Thyroid gland (tissue), 4 donors: ENCODE measurements at regions not wholly inside any gene's neighbourhood (a gene's known extent, or its start where the extent isn't known, plus 50 kb on each side); places are given as distances from the start of the nearest gene placed in this dataset.

Experiments
- DNase-seq, 2 donors: peaks; one replicate each; pipeline ENCODE4 v3.0.0-alpha.2; 2019
- H3K27ac ChIP-seq, 3 donors: fragments of 200-600 bp; sonication (generic); 1 replicate in 2 of 3; 2 replicates in 1 of 3; pipeline ENCODE4 v1.5.1; 2016 to 2019; ENCODE audit warnings: mild to moderate bottlenecking in 1 of 3, moderate library complexity in 1 of 3
- H3K27me3 ChIP-seq: fragments of 200-600 bp; sonication (generic); one replicate; pipeline ENCODE4 v1.5.1; 2019
- H3K36me3 ChIP-seq, 2 donors: fragments of 200-600 bp; sonication (generic); one replicate each; pipeline ENCODE4 v1.5.1; 2016 to 2019
- H3K4me1 ChIP-seq, 2 donors: fragments of 200-600 bp; sonication (generic); one replicate each; pipeline ENCODE4 v1.5.1; 2017 to 2019
- H3K4me3 ChIP-seq, 3 donors: fragments of 200-600 bp; sonication (generic); replicated peaks in 1 of 3; 1 replicate in 2 of 3; 2 replicates in 1 of 3; pipeline ENCODE4 v1.5.1; 2016; ENCODE audit warnings: mild to moderate bottlenecking in 1 of 3
- H3K9me3 ChIP-seq: fragments of 200-600 bp; sonication (generic); one replicate; pipeline ENCODE4 v1.5.1; 2017
- POLR2A ChIP-seq, 2 donors: fragments of 450-650 bp; IDR thresholded peaks; one replicate each; pipeline ENCODE4 v1.6.1; 2017; ENCODE audit warnings: antibody characterized with exemption in 2 of 2, mild to moderate bottlenecking in 2 of 2, moderate library complexity in 1 of 2
- WGBS, 2 donors: methylation state at CpG; one replicate each; pipeline ENCODE4 v1.1.5; 2017; 5-methylcytosine and 5-hydroxymethylcytosine counted together
- intact Hi-C: fragments of 100-400 bp; cut with DNase I; formaldehyde crosslinking; loops from one replicate; pipeline ENCODE4 v1.15.1; 2023
- TF ChIP-seq, protein P1 (sequence below), 6 experiments: fragments of 200-600 bp in 3 of 6; fragments of 450-650 bp in 3 of 6; sonication (generic) in 3 of 6; IDR thresholded peaks; one replicate each; pipeline ENCODE4 v1.5.1; 2016 to 2019; ENCODE audit warnings: antibody characterized with exemption in 6 of 6, mild to moderate bottlenecking in 2 of 6, inconsistent platforms in 1 of 6, moderate library complexity in 1 of 6

DNA sequence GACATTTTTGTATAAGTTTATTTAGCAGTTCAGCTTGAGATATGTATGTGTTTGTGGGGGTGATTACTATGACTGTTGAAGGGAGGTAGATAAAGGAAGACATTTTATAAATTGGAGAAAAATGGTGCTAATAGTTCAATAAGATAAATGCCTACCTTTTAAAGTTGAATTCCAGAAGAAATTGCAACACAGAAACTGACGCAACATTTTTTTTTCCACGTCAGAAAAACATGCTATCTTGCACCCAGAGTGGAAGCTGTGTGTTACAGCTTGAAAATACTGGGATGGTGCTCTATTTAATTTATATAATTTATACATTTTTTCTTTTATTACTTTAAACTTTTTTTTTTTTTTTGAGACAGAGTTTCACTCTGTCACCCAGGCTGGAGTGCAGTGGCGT lies 171.7 kb downstream of the WNT5A start:
- no peak for DNase-seq
- intact Hi-C loops, result no loop called here
- no peaks in the 10 kb centered on the region for H3K4me1 ChIP-seq
- H3K4me3 ChIP-seq, result no peak overlapping the region
- H3K36me3 ChIP-seq, result no peaks in the 10 kb centered on the region
- TF ChIP-seq, protein P1, sequence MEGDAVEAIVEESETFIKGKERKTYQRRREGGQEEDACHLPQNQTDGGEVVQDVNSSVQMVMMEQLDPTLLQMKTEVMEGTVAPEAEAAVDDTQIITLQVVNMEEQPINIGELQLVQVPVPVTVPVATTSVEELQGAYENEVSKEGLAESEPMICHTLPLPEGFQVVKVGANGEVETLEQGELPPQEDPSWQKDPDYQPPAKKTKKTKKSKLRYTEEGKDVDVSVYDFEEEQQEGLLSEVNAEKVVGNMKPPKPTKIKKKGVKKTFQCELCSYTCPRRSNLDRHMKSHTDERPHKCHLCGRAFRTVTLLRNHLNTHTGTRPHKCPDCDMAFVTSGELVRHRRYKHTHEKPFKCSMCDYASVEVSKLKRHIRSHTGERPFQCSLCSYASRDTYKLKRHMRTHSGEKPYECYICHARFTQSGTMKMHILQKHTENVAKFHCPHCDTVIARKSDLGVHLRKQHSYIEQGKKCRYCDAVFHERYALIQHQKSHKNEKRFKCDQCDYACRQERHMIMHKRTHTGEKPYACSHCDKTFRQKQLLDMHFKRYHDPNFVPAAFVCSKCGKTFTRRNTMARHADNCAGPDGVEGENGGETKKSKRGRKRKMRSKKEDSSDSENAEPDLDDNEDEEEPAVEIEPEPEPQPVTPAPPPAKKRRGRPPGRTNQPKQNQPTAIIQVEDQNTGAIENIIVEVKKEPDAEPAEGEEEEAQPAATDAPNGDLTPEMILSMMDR (IDR thresholded peaks at IDR 0.05), result no peak
- TF ChIP-seq POLR2A (IDR thresholded peaks at IDR 0.05), result no peak
- WGBS, 2 donors, result 84 to 85% methylated on average over 3 of the region's 3 CpGs
- H3K27ac ChIP-seq, result no peak overlapping the region
- no peaks in the 10 kb centered on the region for H3K9me3 ChIP-seq
- H3K27me3 ChIP-seq, result no peaks in the 10 kb centered on the region

DNA sequence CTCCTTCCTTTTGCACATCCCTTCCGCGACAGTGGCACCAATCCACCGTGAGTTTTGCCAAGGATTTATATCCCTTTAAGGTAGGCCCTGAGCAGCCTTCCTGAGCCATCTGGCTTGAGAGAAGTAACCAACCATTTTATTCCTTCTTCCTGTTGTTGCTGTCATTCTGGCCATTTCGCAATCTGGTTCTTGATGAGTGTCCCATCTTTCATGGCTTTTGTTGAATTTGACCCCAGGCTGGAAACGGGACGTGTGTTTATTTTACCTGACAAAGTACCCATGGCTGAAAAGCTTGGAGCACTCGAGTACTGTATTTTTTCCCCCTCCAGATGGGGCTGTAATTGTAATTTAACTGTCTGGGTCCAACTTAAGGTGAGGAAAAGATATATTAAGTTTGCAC lies 173.4 kb downstream of the WNT5A start:
- no peak overlapping the region for H3K4me3 ChIP-seq
- H3K4me1 ChIP-seq, result no peaks in the 10 kb centered on the region
- no peaks in the 10 kb centered on the region for H3K27me3 ChIP-seq
- H3K27ac ChIP-seq, result no peak overlapping the region
- no peaks in the 10 kb centered on the region for H3K9me3 ChIP-seq
- intact Hi-C loops, result no loop called here
- no peak for TF ChIP-seq POLR2A (IDR thresholded peaks at IDR 0.05)
- TF ChIP-seq, protein P1 (IDR thresholded peaks at IDR 0.05), result no peak
- H3K36me3 ChIP-seq, result no peaks in the 10 kb centered on the region
- WGBS, 2 donors, result 54 to 66% methylated on average over 7 of the region's 7 CpGs
- peak; percentile 5 to 13 for DNase-seq

DNA sequence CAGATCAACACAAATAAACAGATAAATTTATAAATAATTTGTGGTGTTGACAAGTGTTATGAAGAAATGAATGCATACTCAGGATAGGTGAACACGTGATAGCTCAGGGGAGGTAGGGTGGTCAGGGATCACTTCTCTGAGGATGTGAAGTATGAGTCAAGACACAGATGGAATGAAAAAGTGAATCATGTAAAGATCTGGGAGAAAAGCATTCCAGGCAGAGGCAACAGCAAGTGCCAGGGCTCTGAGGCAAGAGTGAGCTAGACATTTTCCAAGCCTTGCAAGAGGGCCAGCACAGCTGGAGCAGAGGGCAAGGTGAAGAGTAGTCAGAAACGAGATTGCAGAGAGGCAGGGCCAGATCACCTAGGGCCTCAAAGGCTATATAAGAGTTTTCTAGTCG lies 177.8 kb downstream of the WNT5A start:
- Histone ChIP-seq H3K4me3 (no peak overlapping the region), H3K27me3 (no peaks in the 10 kb centered on the region), H3K36me3 (no peaks in the 10 kb centered on the region), H3K9me3 (no peaks in the 10 kb centered on the region), H3K4me1 (no peaks in the 10 kb centered on the region), H3K27ac (no peak overlapping the region)
- DNase-seq, result no peak
- WGBS, 2 donors, result 78 to 87% methylated on average over 3 of the region's 3 CpGs
- TF ChIP-seq, protein P1 (IDR thresholded peaks at IDR 0.05), result no peak
- TF ChIP-seq POLR2A (IDR thresholded peaks at IDR 0.05), result no peak
- intact Hi-C loops, result no loop called here

DNA sequence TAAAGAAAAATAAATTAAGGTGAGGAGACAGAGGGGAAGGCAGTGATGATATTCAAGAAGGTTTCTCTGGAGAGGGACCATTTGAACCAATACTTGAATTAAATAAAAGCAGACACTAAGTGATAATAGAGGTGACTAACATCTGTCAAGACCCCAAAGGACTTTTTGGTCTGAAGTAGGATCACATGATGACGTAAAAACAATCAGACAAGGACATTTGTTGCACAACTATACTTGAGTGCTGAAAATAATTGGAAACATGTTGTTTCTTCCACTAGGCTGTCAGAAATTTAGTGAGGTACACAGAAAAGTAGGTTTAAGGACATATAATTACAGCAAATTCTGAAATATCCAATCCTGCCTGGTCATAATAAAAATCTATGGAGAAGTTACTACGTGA lies 179.5 kb downstream of the WNT5A start:
- Histone ChIP-seq H3K9me3 (no peaks in the 10 kb centered on the region), H3K36me3 (no peaks in the 10 kb centered on the region), H3K27ac (no peak overlapping the region), H3K4me1 (no peaks in the 10 kb centered on the region), H3K4me3 (no peak overlapping the region), H3K27me3 (no peaks in the 10 kb centered on the region)
- TF ChIP-seq, protein P1 (IDR thresholded peaks at IDR 0.05), result no peak
- TF ChIP-seq POLR2A (IDR thresholded peaks at IDR 0.05), result no peak
- intact Hi-C loops, result no loop called here
- 93 to 94% methylated on average over 2 of the region's 2 CpGs for WGBS, 2 donors
- DNase-seq, result no peak

DNA sequence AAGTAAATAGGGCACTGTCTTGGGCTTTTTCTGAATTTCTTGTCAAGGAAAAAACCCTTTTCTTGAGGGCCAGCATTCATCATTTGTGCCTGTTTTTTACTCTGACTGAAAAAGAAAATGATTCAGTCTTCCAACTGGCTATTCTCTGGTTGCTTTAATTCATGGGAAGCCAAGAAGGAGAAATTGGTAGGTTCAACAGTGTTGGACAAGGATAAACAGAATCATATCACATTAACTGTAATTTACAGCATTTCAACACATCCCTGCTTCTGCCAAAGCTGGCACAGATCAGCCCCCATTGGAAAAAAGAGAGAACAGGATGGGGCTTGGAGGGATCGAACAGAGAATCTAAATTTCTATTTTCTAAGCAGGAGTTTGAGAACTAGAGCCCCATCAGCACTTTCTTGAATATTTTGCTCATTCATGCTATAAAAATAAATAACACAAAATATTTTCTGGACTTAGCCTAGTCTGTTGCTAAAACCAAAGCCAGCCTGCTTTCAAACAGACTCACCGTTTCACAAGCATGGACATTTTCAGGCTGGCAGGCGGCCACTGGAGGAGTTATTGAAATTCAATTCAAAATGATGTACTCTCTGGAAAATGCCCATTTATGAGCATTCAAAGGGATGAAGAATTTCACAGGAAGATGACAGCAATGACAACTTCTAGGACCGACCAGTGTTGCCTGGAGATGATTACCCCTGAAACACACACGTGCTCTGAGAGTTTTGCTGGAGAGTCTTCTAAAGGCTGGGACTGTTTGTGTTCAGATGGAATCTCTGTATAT lies 181.2 kb downstream of the WNT5A start:
- no peak for TF ChIP-seq POLR2A (IDR thresholded peaks at IDR 0.05)
- TF ChIP-seq, protein P1 (IDR thresholded peaks at IDR 0.05), result no peak
- Histone ChIP-seq H3K4me3 (no peak overlapping the region), H3K27ac (no peak overlapping the region), H3K27me3 (no peaks in the 10 kb centered on the region), H3K4me1 (no peaks in the 10 kb centered on the region), H3K36me3 (no peaks in the 10 kb centered on the region), H3K9me3 (no peaks in the 10 kb centered on the region)
- intact Hi-C loops, result no loop called here
- WGBS, 2 donors, result 63 to 72% methylated on average over 5 of the region's 5 CpGs
- DNase-seq, result no peak
